ENCODE measurements at regions not wholly inside any gene's neighbourhood (a gene's known extent, or its start where the extent isn't known, plus 50 kb on each side); places are given as distances from the start of the nearest gene placed in this dataset.
A peak's percentile ranks its signal among the peaks of the same experiment; 100 is the strongest.

DNA sequence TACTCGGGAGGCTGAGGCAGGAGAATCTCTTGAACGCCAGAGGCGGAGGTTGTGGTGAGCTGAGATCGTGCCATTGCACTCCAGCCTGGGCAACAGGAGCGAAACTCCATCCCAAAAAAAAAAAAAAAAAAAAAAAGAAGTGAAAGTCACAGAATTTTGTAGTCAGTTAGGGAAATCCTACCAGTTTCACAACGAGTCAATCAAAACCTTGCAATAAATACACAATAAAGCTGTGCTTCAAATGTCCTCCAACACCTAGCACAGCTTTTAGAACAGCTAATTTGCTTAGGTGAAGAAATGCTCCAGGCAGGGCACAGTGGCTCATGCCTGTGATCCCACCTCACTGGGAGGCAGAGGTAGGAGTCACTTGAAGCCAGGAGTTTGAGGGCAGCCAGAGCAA is 112.8 kb upstream of the ATF7IP start:
- no peak for DNase-seq (ENCODE audit: low read depth)

DNA sequence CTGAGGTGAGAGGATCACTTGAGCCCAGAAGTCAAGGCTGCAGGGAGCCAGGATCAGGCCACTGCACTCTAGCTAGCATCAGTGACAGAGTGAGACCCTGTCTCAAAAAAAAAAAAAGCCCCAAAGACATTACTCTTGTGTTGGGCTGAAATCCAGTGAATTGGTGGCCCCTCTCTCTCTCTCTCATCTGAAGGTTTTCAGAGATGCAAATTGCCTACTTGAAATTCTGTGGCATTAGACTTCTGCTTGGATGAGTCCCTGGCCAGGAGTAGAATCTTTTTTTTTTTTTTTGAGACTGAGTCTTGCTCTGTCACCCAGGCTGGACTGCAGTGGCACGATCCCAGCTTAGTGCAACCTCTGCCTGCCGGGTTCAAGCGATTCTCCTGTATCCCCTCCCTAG is 112.0 kb upstream of the ATF7IP start:
- no peak for DNase-seq (ENCODE audit: low read depth)

DNA sequence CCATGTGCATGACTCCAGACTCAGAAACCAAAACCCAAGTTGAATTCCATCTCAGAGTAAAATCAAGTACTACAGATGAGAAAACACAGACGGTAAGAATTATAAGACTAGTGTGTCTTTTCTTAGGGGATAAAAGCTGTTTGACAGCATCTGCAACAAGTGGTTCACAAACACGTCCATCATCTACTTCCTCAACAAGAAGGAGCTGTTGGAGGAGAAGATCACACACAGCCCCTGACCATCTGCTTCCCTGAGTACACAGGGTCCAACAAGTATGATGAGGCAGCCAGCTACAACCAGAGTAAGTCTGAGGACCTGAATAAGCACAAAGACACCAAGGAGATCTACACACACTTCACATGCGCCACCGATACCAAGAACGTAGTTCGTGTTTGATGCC is 110.7 kb upstream of the ATF7IP start:
- DNase-seq (ENCODE audit: low read depth): no peak

DNA sequence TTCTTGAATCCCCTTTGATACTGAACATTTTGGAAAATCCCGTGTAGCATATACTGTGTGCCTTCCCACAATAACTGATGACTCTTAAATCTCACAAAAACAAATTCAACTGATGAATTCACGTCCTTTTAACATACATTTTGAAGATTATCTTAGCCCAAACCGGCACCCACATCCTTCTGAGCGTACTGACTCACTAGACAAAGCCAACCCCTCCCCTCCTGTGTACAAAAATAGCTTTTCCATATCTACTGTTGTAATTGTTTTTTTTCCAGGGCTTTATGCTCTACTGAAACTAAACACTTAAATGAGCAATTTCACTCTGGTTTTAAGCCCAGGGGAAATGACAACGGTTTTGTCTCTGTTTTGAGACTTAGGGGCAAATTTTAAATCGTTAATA is 109.4 kb upstream of the ATF7IP start:
- DNase-seq (ENCODE audit: low read depth): no peak

DNA sequence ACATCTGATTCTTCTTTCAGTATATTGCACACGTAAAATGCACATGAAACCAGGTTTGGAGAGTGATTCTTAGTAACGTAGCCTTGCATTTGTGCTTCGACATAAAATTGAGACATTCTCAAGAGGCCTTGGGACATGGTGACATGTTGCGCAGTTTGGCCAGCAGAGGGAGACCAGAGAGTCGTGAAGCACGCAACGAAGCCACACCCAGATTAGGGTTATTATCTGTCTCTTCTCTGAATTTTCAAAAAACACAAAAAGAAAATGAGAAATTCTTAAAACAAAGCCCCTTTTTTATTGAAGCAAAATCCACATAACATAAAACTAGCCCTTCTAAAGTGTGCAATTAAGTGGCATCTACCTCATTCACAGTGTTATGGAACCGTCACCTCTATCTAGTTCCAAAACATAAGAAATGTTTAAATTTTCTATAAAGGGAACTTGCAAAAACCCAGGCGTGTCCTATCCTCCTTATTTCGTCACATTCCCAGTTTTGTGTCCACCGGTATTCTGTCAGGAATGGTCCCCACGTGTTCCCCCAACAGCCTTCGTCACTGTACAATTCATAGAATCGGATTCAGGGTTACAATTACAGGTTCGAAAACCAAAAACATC is 108.8 kb upstream of the ATF7IP start:
- peak; percentile 49 for DNase-seq (ENCODE audit: low read depth)

DNA sequence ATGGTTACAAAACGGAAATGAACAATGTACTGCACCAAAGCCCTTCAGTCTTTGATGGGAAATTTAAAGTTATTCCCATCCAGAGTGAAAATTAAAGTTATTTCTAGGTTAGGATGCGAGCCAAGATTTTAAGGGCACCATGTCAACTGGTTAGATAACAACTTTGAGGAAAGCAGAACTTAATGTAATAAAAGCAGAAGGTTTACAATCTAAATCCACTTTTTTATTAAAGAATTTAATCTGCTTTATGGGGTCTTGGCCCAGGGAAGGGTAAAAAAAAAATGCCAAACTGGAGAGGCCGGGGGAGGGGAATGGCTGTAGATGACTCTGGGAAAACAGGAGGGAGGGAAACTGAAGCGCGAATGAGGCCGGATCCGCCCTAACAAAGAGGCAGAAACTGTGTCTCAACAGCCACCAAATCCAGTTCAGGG is 108.2 kb upstream of the ATF7IP start:
- DNase-seq (ENCODE audit: low read depth): no peak

DNA sequence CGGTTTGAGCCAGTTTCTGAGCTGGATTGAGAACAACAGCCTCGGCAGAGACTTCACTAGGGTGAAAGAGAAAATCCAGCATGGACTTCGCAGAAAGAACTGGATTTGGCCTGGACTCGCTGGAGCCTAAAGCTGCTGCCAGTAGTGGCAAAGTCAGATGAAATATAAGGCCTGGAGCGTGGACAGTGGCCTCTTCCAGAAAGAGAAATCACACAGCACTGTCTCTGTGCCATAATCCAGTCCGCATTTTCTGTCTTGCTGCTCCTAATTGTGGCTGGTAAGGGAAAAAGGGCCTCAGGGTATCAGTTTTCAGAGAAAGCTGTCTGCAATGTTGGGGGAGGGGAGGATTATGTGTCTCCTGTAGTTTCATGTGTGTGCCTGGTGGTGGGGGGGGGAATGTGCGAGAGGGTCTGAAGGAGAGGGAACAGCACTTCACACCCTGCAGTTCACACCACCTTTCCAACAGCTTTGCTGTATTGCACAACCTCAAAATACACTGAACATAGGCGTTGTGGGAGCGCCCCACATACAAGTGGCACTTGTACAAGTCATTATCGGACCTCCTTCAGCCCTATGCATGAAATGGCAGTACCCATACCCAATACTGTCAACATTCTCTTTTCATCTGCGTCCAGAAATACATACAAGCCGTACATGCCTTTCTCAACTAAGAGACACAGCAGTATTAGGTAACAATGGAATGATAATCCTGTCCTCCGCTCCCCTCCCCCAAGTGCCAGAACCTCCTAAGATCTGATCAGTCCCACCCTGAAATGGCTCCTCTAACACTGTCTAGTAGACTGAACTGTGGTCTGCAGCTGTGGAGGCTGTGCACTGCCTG is 107.5 kb upstream of the ATF7IP start:
- peak; percentile 95 for DNase-seq (ENCODE audit: low read depth)

DNA sequence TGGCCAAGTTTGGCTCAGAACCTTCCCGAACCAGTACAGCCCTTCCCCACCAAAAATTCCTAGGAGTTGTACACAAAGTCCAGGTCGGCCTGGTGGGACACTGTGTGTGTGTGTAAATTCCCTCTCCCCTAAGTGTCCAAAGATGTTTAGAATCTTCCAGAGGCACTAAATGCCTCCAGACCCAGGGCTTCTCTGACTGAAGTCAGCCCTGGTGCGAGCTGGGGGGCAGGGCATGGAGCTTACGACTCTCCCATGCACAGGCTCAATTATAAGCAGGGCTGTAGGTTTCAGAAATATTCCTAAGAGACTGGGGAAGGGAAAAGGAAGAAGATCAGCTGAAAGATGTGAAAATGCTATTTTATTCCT is 106.9 kb upstream of the ATF7IP start:
- DNase-seq (ENCODE audit: low read depth): no peak

DNA sequence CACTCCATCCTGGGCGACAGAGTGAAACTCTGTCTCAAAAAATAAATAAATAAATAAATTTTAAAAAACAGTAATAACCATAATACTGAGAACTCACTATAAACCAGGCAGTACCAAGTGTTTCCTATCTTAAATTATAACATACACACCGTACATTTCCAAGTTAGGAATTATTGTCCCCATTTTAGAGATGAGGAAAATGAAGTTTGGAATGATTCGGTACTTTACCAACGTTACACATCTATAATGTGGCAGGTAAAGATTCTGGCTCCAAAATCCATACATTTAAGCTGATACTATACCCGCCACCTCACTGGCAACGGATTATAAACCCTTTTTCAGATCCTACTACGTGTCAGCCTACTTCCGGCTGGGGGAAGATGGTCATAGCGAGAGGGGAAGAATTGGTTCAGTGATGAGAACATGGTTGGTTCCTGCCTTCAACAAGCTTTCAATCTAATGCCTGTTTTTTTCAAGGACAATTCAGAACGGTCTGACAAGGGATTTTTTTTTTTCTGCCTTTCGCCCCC is 105.9 kb upstream of the ATF7IP start:
- DNase-seq (ENCODE audit: low read depth): no peak

DNA sequence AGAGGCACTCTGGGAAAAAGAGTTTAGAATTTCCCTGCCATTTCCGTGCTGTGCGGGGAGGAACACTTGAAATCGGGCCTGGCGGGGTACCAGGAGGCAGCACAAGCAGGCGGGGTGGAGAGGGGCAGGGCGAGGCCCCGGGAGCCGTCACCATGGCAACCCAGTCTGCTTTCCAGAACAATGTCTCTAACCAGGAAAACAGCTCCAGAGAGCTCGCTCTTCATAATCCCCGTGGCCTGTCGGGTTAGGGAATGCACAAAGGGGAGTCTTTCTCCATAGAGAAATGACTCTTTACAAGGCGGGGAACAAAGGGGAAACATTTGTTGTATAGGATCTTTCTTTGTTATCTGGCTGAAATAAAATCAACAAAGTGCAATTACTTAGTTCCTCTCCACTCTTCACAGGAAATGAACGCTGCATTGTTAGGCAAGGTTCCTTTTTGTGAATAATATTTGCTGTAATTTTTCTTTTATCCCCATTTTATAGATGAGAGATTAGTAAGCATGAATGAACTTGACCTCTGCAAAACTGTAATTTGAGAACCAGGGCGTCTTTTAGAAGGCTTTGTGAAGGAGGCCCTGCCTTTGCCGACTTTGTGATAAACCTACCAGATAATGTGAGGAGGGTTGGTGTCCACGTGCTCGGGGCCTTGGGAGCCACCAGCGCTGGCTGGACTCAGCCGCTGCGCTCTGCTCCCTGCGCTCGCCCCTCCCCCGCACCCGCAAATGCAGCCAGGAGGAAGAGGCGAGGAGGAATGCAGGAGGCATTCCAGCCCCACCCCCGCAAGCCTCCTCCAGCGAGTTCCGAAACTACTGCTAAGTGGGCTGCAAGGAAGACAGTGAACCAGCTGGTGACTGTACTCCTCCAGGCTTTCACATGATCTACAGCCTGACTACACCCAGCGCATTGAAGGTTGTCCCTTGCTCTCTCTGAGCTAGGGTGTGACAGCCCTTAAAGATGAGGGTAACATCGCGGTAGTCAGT is 105.2 kb upstream of the ATF7IP start:
- DNase-seq (ENCODE audit: low read depth): peak; percentile 88

DNA sequence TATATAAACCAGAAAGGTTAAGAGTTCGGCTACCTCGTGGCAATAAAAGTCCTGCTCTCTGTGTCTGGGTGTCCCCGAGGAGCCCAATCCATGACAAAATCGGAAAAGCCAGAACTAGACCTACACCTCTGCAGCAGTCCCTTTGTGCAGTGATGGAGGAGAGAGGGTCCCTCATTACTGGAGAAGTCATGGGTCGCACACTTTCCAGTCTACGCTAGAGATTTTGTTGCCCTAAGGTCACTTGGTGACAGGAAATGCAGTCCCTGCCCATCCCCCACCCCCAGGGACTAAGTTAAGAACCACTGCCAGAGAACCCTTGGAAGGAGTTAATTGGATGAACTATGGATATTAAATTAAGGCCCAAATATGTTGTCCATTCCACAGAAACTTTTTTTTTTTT is 104.4 kb upstream of the ATF7IP start:
- no peak for DNase-seq (ENCODE audit: low read depth)

DNA sequence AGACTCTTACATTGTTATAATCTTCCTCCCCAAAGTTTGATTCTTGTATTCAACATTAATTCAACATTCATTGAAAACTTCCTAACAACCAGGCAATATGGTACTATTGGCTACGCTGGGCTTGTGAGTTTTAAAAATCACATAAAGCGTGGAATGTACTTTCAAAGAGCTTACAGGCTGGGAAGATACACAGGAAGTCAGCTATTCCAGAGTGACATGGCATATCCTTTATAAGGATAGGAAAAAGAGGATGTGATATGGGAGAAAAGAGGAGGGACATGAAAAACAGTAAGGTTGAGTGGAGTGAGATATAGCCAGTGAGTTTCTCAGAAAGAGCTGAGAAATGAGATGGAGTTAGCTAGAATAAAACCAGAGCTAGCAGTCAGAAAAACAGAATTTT is 103.6 kb upstream of the ATF7IP start:
- DNase-seq (ENCODE audit: low read depth): no peak

DNA sequence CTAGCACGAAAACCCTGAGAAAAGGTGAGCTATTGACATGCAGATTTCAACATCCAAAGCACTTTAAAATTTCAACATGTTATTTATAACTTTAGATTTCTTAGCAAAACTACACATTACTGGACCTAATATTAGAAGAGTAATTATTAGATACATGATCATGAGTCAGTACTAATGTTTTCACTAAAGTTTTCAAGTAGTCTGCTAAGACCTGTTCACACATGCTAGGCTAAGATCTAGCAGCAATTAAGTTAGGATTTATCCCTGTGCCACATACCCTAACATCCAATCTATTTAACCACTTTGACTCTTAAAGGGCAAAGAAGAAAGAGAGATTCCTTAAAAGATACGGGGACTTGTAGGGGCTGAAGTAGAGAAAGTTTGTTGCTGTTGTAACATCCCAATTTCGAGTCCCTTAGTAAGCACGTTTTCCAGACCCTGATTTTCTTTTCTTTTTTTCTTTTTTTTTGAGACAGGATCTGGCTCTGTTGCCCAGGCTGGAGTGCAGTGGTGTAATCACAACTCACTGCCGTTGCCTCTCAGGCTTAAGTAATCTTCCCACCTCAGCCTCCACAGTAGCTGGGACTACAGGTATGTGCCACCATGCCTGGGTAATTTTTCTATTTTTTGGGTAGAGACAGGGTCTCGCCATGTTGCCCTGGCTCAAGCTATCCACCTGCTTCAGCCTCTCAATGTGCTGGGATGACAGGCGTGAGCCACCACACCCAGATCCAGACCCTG is 102.5 kb upstream of the ATF7IP start:
- DNase-seq (ENCODE audit: low read depth): no peak

DNA sequence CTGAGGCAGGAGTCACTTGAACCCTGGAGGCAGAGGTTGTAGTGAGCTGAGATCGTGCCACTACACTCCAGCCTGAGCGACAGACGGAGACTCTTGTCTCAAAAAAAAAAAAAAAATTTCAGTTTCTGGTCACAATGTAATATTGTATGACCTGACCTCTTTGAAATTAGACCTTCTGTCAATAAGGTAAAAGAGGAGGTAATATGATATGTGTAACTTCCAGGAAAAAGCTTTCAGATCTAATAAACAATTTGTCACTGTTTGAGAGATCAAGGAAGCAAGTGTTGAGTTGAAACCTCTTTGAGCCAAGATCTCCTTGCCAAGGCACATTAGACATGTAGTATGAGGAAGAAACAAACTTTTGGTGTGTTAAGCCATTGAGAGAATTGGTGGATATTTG is 101.7 kb upstream of the ATF7IP start:
- DNase-seq (ENCODE audit: low read depth): no peak

DNA sequence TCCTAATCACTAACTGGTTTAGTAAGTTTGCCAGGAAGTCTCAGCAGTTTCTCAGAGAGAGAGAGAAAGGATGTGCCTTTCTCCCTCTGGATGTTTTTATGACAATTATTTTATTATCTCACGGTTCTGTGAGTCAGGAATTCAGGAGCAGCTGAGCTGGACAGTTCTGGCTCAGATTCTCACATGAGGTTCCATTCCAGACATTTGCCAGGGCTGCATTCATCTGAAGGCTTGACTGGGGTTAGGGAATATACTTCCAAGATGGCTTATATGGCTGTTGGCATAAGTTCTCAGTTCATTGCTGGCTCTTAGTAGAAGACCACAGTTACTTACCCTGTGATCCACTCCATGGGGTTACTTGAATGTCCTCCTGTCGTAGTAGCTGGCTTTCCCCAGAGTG is 101.2 kb upstream of the ATF7IP start:
- no peak for DNase-seq (ENCODE audit: low read depth)

DNA sequence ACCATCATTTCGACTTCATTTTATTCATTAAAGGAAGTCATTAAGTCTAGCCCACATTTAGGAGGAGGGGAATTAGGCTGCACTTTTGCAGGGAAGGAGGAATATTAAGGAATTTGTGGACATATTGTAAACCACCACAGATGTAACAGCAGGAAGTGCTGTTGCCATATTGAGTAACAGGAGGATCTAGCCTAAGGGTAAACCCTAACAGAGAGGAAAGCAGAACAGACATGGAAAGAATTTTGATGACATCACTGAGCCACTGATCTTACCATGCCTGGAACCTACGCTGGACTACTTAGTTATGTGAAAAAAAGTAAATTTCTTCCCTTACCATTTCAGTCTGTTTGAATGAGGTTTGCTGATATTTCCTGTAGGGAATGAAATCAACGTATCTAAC is 100.7 kb upstream of the ATF7IP start:
- no peak for DNase-seq (ENCODE audit: low read depth)

DNA sequence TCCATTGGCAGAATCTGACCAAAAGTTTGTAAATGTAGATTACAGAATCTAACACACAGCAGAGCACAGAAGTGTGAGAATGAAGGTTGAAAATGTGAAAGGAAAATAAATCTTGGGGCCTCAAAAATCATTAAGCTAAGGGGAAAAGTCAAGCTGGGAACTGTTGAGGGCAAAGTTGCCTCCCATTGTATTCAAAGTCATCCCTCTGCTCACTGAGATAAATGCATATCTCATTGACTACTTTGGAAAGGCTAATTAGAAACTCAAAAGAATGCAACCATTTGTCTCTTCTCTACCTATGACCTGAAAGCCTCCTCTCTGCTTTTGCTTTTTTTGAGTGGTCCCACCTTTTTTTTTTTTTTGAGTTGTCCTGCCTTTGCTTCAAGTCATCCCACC is 97.4 kb upstream of the ATF7IP start:
- DNase-seq (ENCODE audit: low read depth): no peak

DNA sequence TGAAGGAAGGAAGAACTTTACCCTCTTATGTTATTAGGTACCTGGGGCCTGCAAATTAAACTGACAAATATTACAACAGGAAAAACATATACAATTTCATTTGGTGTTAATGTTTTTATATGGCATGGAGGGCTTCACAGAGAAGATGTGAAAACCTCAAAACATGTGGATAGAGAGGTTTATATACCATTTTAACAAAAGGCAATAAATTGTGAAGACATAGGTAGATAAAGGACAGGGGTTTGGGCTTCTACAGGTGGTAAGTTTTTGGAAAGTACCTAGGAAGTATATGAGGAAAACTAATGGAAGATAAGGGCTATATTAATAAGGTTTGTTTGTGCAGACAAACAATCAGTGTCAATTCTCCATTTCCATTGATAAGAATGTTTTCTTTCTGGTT is 95.1 kb upstream of the ATF7IP start:
- DNase-seq (ENCODE audit: low read depth): no peak

DNA sequence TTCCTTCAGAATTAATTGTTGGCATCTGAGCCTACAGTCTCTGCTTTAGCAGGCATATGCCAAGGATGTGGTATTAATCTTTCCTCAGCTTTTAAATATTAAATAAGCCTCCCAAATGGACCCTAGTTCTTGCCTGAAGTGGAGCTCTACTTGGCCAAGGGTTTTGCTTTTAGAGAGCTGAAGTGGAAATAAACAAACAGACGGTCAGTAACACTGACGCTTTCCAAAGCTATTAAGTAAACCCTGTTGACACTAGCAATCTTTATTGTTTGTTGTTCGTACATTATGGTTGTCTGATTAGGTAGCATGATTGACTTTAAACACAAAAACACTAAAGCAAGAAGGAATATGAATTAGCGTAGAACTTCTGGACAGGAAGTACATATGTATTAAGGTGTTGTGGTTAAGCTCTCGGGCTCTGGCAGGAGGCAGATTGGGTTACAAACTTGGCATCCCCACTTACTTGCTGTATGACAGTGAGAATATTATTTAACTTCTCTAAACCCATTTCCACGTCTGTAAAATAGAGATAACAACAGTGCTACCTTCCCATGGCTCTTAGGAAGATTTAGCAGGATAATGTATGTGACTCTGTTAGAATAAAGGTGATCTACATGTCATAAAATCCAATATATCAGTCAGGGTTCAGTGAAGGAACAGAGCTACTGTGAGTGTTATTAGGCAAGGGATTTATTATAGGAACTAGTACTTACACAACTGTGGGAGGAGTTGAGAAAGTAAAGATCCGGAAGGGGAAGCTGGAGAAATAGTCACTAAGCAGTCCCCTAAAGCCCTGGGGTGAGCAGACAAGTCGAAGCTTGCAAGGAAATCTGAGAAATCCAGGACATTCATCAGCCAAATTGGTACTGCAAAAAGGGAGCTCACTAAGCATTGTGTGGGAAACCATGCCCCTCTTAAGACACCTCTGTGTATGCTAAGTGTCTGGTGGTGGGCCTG is 92.2 kb upstream of the ATF7IP start:
- DNase-seq (ENCODE audit: low read depth): no peak

DNA sequence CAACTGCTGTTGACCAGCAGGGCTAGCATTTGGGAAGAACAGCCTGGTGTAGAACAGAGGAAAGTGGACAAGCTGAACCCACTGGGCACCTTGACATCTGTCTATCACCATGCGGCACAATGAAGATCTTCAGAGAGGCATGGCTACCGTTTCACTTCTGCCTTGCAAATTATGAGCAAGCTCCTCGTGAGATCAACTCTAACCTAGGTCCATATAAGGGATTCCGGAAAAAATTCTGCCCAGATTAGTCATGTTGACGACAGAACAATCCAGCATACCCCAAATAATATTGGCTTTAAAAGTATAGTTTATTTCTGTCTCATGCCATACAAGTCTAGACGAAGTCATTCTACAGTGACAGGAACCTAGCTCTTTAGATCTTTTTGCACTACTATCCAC is 91.6 kb upstream of the ATF7IP start:
- DNase-seq (ENCODE audit: low read depth): no peak
